Naive B cell (primary cell): ENCODE measurements at regions not wholly inside any gene's neighbourhood (a gene's known extent, or its start where the extent isn't known, plus 50 kb on each side); places are given as distances from the start of the nearest gene placed in this dataset.
A peak's percentile ranks its signal among the peaks of the same experiment; 100 is the strongest.
"Not testable (repeated sequence)": the region's sequence is repeated elsewhere in the genome, so short reads cannot be mapped to it uniquely, and the experiment has no call there.

Source experiments
- ATAC-seq, 2 donors: fragments of 150-1000 bp; cut with Tn5 transposase; 2 replicates each; pipeline ENCODE4 v1.10.0; 2021; ENCODE audit warnings: low read depth in 2 of 2, mild to moderate bottlenecking in 2 of 2, moderate library complexity in 2 of 2
- DNase-seq: peaks from one replicate; pipeline ENCODE4 v3.0.0; 2022
- H3K27ac Mint-ChIP-seq, 6 donors: one replicate each; pipeline ENCODE4 v1.8.0; 2020 to 2022; ENCODE audit warnings: mild to moderate bottlenecking in 6 of 6, mixed read lengths in 6 of 6, moderate library complexity in 5 of 6, inconsistent platforms in 2 of 6
- H3K27me3 Mint-ChIP-seq, 3 donors: one replicate each; pipeline ENCODE4 v1.8.0; 2021 to 2022; ENCODE audit warnings: mixed read lengths in 3 of 3, mild to moderate bottlenecking in 1 of 3
- H3K36me3 Mint-ChIP-seq, 2 donors: one replicate each; pipeline ENCODE4 v1.8.0; 2020 to 2022; ENCODE audit warnings: mixed read lengths in 2 of 2, inconsistent platforms in 1 of 2, mild to moderate bottlenecking in 1 of 2
- H3K4me1 Mint-ChIP-seq, 3 donors: one replicate each; pipeline ENCODE4 v1.8.0; 2020 to 2022; ENCODE audit warnings: mixed read lengths in 3 of 3, inconsistent platforms in 1 of 3, mild to moderate bottlenecking in 1 of 3, moderate library complexity in 1 of 3
- H3K4me3 Mint-ChIP-seq, 8 donors: one replicate each; pipeline ENCODE4 v1.8.0; 2020 to 2022; ENCODE audit warnings: mild to moderate bottlenecking in 8 of 8, mixed read lengths in 8 of 8, moderate library complexity in 8 of 8, inconsistent platforms in 2 of 8
- H3K9me3 Mint-ChIP-seq, 7 donors: one replicate each; pipeline ENCODE4 v1.8.0; 2020 to 2022; ENCODE audit warnings: mixed read lengths in 7 of 7, mild to moderate bottlenecking in 5 of 7, inconsistent platforms in 2 of 7, moderate library complexity in 1 of 7

- H3K27me3 Mint-ChIP-seq: peaks cover 4 to 11% (median 9%) of the 10 kb centered on the region in 3 donors
- no peaks in the 10 kb centered on the region for H3K9me3 Mint-ChIP-seq
- H3K4me1 Mint-ChIP-seq: no peaks in the 10 kb centered on the region
- no peak overlapping the region for H3K4me3 Mint-ChIP-seq
- no peak for DNase-seq
- H3K36me3 Mint-ChIP-seq: no peaks in the 10 kb centered on the region
- H3K27ac Mint-ChIP-seq: no peak overlapping the region
- ATAC-seq: no peak
These were observed 129.8 kb upstream of the FOXQ1 start for GRCh38 chr6:1181939-1182605.

- Mint-ChIP-seq H3K9me3 (no peaks in the 10 kb centered on the region), H3K4me3 (no peak overlapping the region), H3K4me1 (no peaks in the 10 kb centered on the region), H3K27ac (no peak overlapping the region), H3K36me3 (no peaks in the 10 kb centered on the region), H3K27me3 (peaks cover 18 to 19% (median 18%) of the 10 kb centered on the region in 3 donors)
- DNase-seq (no peak), ATAC-seq (no peak)
These were observed 132.1 kb upstream of the FOXQ1 start for GRCh38 chr6:1179571-1180459.

- Mint-ChIP-seq H3K9me3 (peaks cover 0 to 5% (median 1%) of the 10 kb centered on the region in 7 donors), H3K4me1 (no peaks in the 10 kb centered on the region), H3K4me3 (no peak overlapping the region), H3K27ac (no peak overlapping the region), H3K27me3 (peaks cover 18 to 23% (median 18%) of the 10 kb centered on the region in 3 donors), H3K36me3 (no peaks in the 10 kb centered on the region)
- ATAC-seq (no peak), DNase-seq (no peak)
These were observed 133.3 kb upstream of the FOXQ1 start for GRCh38 chr6:1178590-1178989.

- Mint-ChIP-seq H3K4me3 (no peak overlapping the region), H3K36me3 (no peaks in the 10 kb centered on the region), H3K27ac (no peak overlapping the region), H3K27me3 (peaks cover 18 to 23% (median 18%) of the 10 kb centered on the region in 3 donors), H3K9me3 (peaks cover 0 to 19% (median 5%) of the 10 kb centered on the region in 7 donors), H3K4me1 (no peaks in the 10 kb centered on the region)
- ATAC-seq (no peak), DNase-seq (no peak)
These were observed 135.3 kb upstream of the FOXQ1 start for GRCh38 chr6:1176567-1176966.

GRCh38 chr6:1175877-1176276, 136.0 kb upstream of the FOXQ1 start:
- Mint-ChIP-seq H3K27ac (no peak overlapping the region), H3K4me1 (no peaks in the 10 kb centered on the region), H3K36me3 (no peaks in the 10 kb centered on the region), H3K27me3 (peaks cover 18 to 23% (median 18%) of the 10 kb centered on the region in 3 donors), H3K9me3 (peaks cover 0 to 19% (median 5%) of the 10 kb centered on the region in 7 donors), H3K4me3 (no peak overlapping the region)
- ATAC-seq (no peak), DNase-seq (no peak)

- no peak for ATAC-seq
- H3K4me3 Mint-ChIP-seq: peak overlapping the region in 1 of 8 donors; percentile 5
- no peaks in the 10 kb centered on the region for H3K4me1 Mint-ChIP-seq
- H3K27me3 Mint-ChIP-seq: peaks cover 9 to 10% (median 10%) of the 10 kb centered on the region in 3 donors
- H3K27ac Mint-ChIP-seq: peak overlapping the region in 1 of 6 donors; percentile 11
- peaks cover 0 to 19% (median 5%) of the 10 kb centered on the region in 7 donors for H3K9me3 Mint-ChIP-seq
- no peaks in the 10 kb centered on the region for H3K36me3 Mint-ChIP-seq
- no peak for DNase-seq
These were observed 141.1 kb upstream of the FOXQ1 start for GRCh38 chr6:1170794-1171193.

- Mint-ChIP-seq H3K27ac (no peak overlapping the region), H3K36me3 (no peaks in the 10 kb centered on the region), H3K4me1 (no peaks in the 10 kb centered on the region), H3K9me3 (peaks cover 0 to 6% (median 0%) of the 10 kb centered on the region in 7 donors), H3K4me3 (no peak overlapping the region), H3K27me3 (peaks cover 7 to 35% (median 20%) of the 10 kb centered on the region in 3 donors)
- ATAC-seq (no peak), DNase-seq (no peak)
These were observed 147.3 kb upstream of the FOXQ1 start for GRCh38 chr6:1164600-1164999.

- DNase-seq (no peak), ATAC-seq (no peak)
- Mint-ChIP-seq H3K27ac (no peak overlapping the region), H3K4me1 (no peaks in the 10 kb centered on the region), H3K4me3 (no peak overlapping the region), H3K36me3 (no peaks in the 10 kb centered on the region), H3K9me3 (peaks cover 0 to 17% (median 0%) of the 10 kb centered on the region in 7 donors), H3K27me3 (peaks cover 0 to 29% (median 26%) of the 10 kb centered on the region in 3 donors)
These were observed 148.4 kb upstream of the FOXQ1 start for GRCh38 chr6:1163501-1163900.

GRCh38 chr6:1162367-1163275, 149.3 kb upstream of the FOXQ1 start:
- Mint-ChIP-seq H3K27me3 (peaks cover 0 to 29% (median 26%) of the 10 kb centered on the region in 3 donors), H3K4me3 (no peak overlapping the region), H3K4me1 (no peaks in the 10 kb centered on the region), H3K9me3 (peaks cover 0 to 21% (median 5%) of the 10 kb centered on the region in 7 donors), H3K36me3 (no peaks in the 10 kb centered on the region), H3K27ac (no peak overlapping the region)
- no peak for DNase-seq
- ATAC-seq: no peak

- peaks cover 0 to 49% (median 19%) of the 10 kb centered on the region in 7 donors for H3K9me3 Mint-ChIP-seq
- peaks cover 10 to 30% (median 23%) of the 10 kb centered on the region in 3 donors for H3K27me3 Mint-ChIP-seq
- not testable (repeated sequence) for H3K4me1 Mint-ChIP-seq, H3K4me3 Mint-ChIP-seq, DNase-seq, H3K36me3 Mint-ChIP-seq, H3K27ac Mint-ChIP-seq, ATAC-seq
These were observed 155.5 kb upstream of the FOXQ1 start for GRCh38 chr6:1156411-1156810.

GRCh38 chr6:1153696-1154245, 158.1 kb upstream of the FOXQ1 start:
- no peak overlapping the region for H3K27ac Mint-ChIP-seq
- ATAC-seq (no peak), DNase-seq (no peak)
- no peak overlapping the region for H3K4me3 Mint-ChIP-seq
- peaks cover 22 to 38% (median 27%) of the 10 kb centered on the region in 3 donors for H3K27me3 Mint-ChIP-seq
- H3K36me3 Mint-ChIP-seq: no peaks in the 10 kb centered on the region
- no peaks in the 10 kb centered on the region for H3K4me1 Mint-ChIP-seq
- peaks cover 0 to 35% (median 19%) of the 10 kb centered on the region in 7 donors for H3K9me3 Mint-ChIP-seq

GRCh38 chr6:1146500-1146899, 165.4 kb upstream of the FOXQ1 start:
- no peaks in the 10 kb centered on the region for H3K4me1 Mint-ChIP-seq
- peaks cover 5 to 8% of the 10 kb centered on the region in 2 donors for H3K36me3 Mint-ChIP-seq
- ATAC-seq (no peak), DNase-seq (no peak)
- no peak overlapping the region for H3K4me3 Mint-ChIP-seq
- peaks cover 39 to 46% (median 40%) of the 10 kb centered on the region in 3 donors for H3K27me3 Mint-ChIP-seq
- H3K27ac Mint-ChIP-seq: peak overlapping the region in 1 of 6 donors; percentile 10
- H3K9me3 Mint-ChIP-seq: peaks cover 0 to 6% (median 0%) of the 10 kb centered on the region in 7 donors
